ENCODE measurements at regions not wholly inside any gene's neighbourhood (a gene's known extent, or its start where the extent isn't known, plus 50 kb on each side); places are given as distances from the start of the nearest gene placed in this dataset.

- Histone ChIP-seq H3K27me3 (ENCODE audit: control insufficient read depth, insufficient read depth, low read length) (no peaks in the 10 kb centered on the region), H3K9me3 (ENCODE audit: control insufficient read depth, insufficient read depth, low read depth, low read length) (no peaks in the 10 kb centered on the region), H3K36me3 (ENCODE audit: control insufficient read depth, insufficient read depth, low read length) (no peaks in the 10 kb centered on the region), H3K27ac (ENCODE audit: low read length) (no peak overlapping the region), H3K4me1 (ENCODE audit: control insufficient read depth, insufficient read depth, low read length) (no peaks in the 10 kb centered on the region), H3K4me3 (ENCODE audit: low read depth in 2 of 2, low read length in 2 of 2) (no peak overlapping the region)
- intact Hi-C loops (cut with micrococcal nuclease; ENCODE audit: unreplicated experiment) (no loop called here), in situ Hi-C loops (cut with HindIII; ENCODE audit: low pct_unique_long_range_greater_than_20kb, low sequenced_read_pairs) (no loop called here)
- TF ChIP-seq POLR2AphosphoS5 (IDR thresholded peaks at IDR 0.05; ENCODE audit: low read depth, low read length) (no peak), SIN3A (IDR thresholded peaks at IDR 0.05; ENCODE audit: borderline replicate concordance, insufficient read depth, low read depth, low read length) (no peak), TCF7L2 (IDR thresholded peaks at IDR 0.05; ENCODE audit: low read depth, low read length) (no peak), REST (IDR thresholded peaks at IDR 0.05; ENCODE audit: insufficient read depth in 1 of 2, low read depth in 2 of 2, low read length in 1 of 2) (no peak)
- TF ChIP-seq, protein P1, sequence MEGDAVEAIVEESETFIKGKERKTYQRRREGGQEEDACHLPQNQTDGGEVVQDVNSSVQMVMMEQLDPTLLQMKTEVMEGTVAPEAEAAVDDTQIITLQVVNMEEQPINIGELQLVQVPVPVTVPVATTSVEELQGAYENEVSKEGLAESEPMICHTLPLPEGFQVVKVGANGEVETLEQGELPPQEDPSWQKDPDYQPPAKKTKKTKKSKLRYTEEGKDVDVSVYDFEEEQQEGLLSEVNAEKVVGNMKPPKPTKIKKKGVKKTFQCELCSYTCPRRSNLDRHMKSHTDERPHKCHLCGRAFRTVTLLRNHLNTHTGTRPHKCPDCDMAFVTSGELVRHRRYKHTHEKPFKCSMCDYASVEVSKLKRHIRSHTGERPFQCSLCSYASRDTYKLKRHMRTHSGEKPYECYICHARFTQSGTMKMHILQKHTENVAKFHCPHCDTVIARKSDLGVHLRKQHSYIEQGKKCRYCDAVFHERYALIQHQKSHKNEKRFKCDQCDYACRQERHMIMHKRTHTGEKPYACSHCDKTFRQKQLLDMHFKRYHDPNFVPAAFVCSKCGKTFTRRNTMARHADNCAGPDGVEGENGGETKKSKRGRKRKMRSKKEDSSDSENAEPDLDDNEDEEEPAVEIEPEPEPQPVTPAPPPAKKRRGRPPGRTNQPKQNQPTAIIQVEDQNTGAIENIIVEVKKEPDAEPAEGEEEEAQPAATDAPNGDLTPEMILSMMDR (IDR thresholded peaks at IDR 0.05), result no peak
- ChIA-PET CTCF (no interaction called here), POLR2A (no interaction called here)
- no peak for DNase-seq (ENCODE audit: low read depth, low spot score)
- BruUV-seq (replicated peaks), result no TSS peak
- ATAC-seq, result no peak
These were observed 124.9 kb upstream of the POF1B start for GRCh38 chrX:85504381-85504780.

DNA sequence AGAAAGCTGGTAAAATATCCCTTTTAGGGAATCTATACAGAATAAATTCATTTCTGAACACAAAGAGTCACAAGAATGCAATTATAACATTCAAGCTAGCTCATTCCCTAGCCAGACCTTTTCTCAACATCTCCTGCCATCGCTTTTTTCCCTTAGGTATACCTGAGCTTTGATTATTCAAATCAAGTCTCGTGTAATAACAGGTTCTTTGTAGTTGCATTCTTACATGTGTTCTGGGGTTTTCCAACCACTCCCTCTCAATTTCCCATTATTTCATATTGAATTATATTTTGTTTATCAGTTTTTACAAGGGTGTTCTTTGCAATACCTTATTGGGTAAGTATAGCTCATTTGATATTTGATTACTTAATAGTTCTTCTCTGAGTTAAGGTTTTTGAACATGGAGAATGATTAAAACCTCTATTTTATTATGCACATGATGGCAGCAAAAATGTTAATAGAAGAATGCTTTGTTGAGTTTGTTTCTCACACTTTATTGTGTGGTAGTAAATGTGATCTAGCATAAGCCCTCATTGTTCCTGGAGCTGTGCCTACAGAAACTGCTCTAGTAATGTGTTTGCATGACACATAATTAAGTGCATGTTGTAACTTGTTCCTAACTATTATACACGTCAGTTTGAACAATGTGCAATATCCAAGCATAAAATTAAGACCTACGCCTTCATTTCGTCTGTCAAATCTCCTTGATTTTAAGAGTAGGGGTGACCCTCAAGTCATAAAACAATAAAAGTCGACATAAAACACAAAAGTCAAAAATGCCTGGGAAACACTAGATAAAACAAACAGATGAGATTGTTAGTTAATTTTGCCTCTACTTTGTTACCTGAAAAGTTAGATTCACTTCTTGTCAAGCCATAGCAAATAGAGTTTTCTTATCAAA is 124.0 kb upstream of the POF1B start:
- no peak for TF ChIP-seq REST (IDR thresholded peaks at IDR 0.05; ENCODE audit: insufficient read depth in 1 of 2, low read depth in 2 of 2, low read length in 1 of 2)
- TF ChIP-seq, protein P1 (IDR thresholded peaks at IDR 0.05), result no peak
- no peak for TF ChIP-seq SIN3A (IDR thresholded peaks at IDR 0.05; ENCODE audit: borderline replicate concordance, insufficient read depth, low read depth, low read length)
- no peak for TF ChIP-seq TCF7L2 (IDR thresholded peaks at IDR 0.05; ENCODE audit: low read depth, low read length)
- TF ChIP-seq POLR2AphosphoS5 (IDR thresholded peaks at IDR 0.05; ENCODE audit: low read depth, low read length), result no peak
- Histone ChIP-seq H3K9me3 (ENCODE audit: control insufficient read depth, insufficient read depth, low read depth, low read length) (no peaks in the 10 kb centered on the region), H3K27me3 (ENCODE audit: control insufficient read depth, insufficient read depth, low read length) (no peaks in the 10 kb centered on the region), H3K27ac (ENCODE audit: low read length) (no peak overlapping the region), H3K36me3 (ENCODE audit: control insufficient read depth, insufficient read depth, low read length) (no peaks in the 10 kb centered on the region), H3K4me3 (ENCODE audit: low read depth in 2 of 2, low read length in 2 of 2) (no peak overlapping the region), H3K4me1 (ENCODE audit: control insufficient read depth, insufficient read depth, low read length) (no peaks in the 10 kb centered on the region)
- intact Hi-C loops (cut with micrococcal nuclease; ENCODE audit: unreplicated experiment), result no loop called here
- BruUV-seq (replicated peaks), result no TSS peak
- ChIA-PET CTCF (no interaction called here), POLR2A (no interaction called here)
- no peak for ATAC-seq
- in situ Hi-C loops (cut with HindIII; ENCODE audit: low pct_unique_long_range_greater_than_20kb, low sequenced_read_pairs), result no loop called here
- no peak for DNase-seq (ENCODE audit: low read depth, low spot score)
